Caco-2 (cell line): ENCODE measurements at regions not wholly inside any gene's neighbourhood (a gene's known extent, or its start where the extent isn't known, plus 50 kb on each side); places are given as distances from the start of the nearest gene placed in this dataset.

Experiments
- BruUV-seq: library from RNA; stranded (reverse); fragments of 400-500 nt; replicated peaks from 2 replicates; lab custom pipeline; 2021; lab: Mats Ljungman, UMichigan
- CTCF ChIA-PET: fragments of 300-600 bp; sonication (Branson Sonifier 250); formaldehyde crosslinking; loops from one replicate; lab custom pipeline; 2022; ENCODE audit warnings: antibody characterized with exemption; lab: Charles Lee
- POLR2A ChIA-PET: fragments of 300-600 bp; sonication (Branson Sonifier 250); formaldehyde crosslinking; loops from one replicate; lab custom pipeline; 2022; ENCODE audit warnings: antibody characterized with exemption; lab: Charles Lee
- DNase-seq, 2 experiments: peaks; one replicate each; pipeline versions ENCODE4 v3.0.0 to v3.0.0-alpha.2; 2020 to 2022
- H3K27me3 ChIP-seq: replicated peaks from 2 replicates; pipeline ENCODE4 v1.6.0; 2011; ENCODE audit warnings: low read length; ENCODE audit not compliant: control insufficient read depth, insufficient read depth
- H3K36me3 ChIP-seq: 2 replicates; pipeline ENCODE4 v1.5.1; 2011; ENCODE audit warnings: low read length; ENCODE audit not compliant: control insufficient read depth, insufficient read depth
- H3K4me1 ChIP-seq: fragments of 250-450 bp; sonication (Bioruptor Pico); 2 replicates; pipeline ENCODE4 v1.5.1; 2020; ENCODE audit warnings: mild to moderate bottlenecking
- H3K4me3 ChIP-seq: 2 replicates; pipeline ENCODE4 v1.5.1; 2011; ENCODE audit warnings: low read depth, mild to moderate bottlenecking, control low read depth, low read length
- H3K9me3 ChIP-seq: fragments of 250-450 bp; sonication (Bioruptor Pico); 2 replicates; pipeline ENCODE4 v1.5.1; 2020; ENCODE audit warnings: mild to moderate bottlenecking, moderate library complexity
- H3K27ac Mint-ChIP-seq: one replicate; pipeline ENCODE4 v1.8.0; 2022; ENCODE audit warnings: mixed read lengths; ENCODE audit not compliant: unreplicated experiment
- H3K27me3 Mint-ChIP-seq: one replicate; pipeline ENCODE4 v1.8.0; 2022; ENCODE audit warnings: mixed read lengths; ENCODE audit not compliant: insufficient read depth, unreplicated experiment
- H3K36me3 Mint-ChIP-seq: one replicate; pipeline ENCODE4 v1.8.0; 2022; ENCODE audit warnings: mild to moderate bottlenecking, mixed read lengths; ENCODE audit not compliant: insufficient read depth, unreplicated experiment
- H3K4me1 Mint-ChIP-seq: one replicate; pipeline ENCODE4 v1.8.0; 2022; ENCODE audit warnings: low read depth, mixed read lengths; ENCODE audit not compliant: unreplicated experiment
- H3K4me3 Mint-ChIP-seq: one replicate; pipeline ENCODE4 v1.8.0; 2022; ENCODE audit warnings: mild to moderate bottlenecking, moderate library complexity, mixed read lengths; ENCODE audit not compliant: unreplicated experiment
- H3K9me3 Mint-ChIP-seq: one replicate; pipeline ENCODE4 v1.8.0; 2022; ENCODE audit warnings: mixed read lengths; ENCODE audit not compliant: unreplicated experiment
- intact Hi-C: fragments of 100-400 bp; cut with micrococcal nuclease; formaldehyde crosslinking; loops from one replicate; pipeline ENCODE4 v1.10.0; 2022; ENCODE audit not compliant: unreplicated experiment
- TF ChIP-seq, protein P1 (sequence below), 2 experiments: fragments of 200-600 bp in 1 of 2; IDR thresholded peaks; 1 replicate in 1 of 2; 2 replicates in 1 of 2; pipeline versions ENCODE4 v1.5.1 to v1.8.0; 2011 to 2022; ENCODE audit warnings: antibody characterized with exemption in 1 of 2, control low read depth in 1 of 2, inconsistent platforms in 1 of 2, low read depth in 1 of 2, low read length in 1 of 2, mild to moderate bottlenecking in 1 of 2, moderate library complexity in 1 of 2; ENCODE audit not compliant: insufficient read depth in 1 of 2, severe bottlenecking in 1 of 2, unreplicated experiment in 1 of 2

- intact Hi-C loops, result no loop called here
These were observed 101.8 kb upstream of the ERG start for GRCh38 chr21:38600106-38600505.

GRCh38 chr21:38605236-38605635 is 107.0 kb upstream of the ERG start:
- Mint-ChIP-seq H3K9me3 (no peaks in the 10 kb centered on the region), H3K27me3 (peaks cover 9% of the 10 kb centered on the region), H3K4me3 (no peak overlapping the region), H3K27ac (no peak overlapping the region), H3K36me3 (no peaks in the 10 kb centered on the region), H3K4me1 (no peaks in the 10 kb centered on the region)
- Histone ChIP-seq H3K4me1 (no peaks in the 10 kb centered on the region), H3K27me3 (no peaks in the 10 kb centered on the region; the same call in 1 of the 2 replicates), H3K9me3 (no peaks in the 10 kb centered on the region), H3K36me3 (no peaks in the 10 kb centered on the region), H3K4me3 (no peak overlapping the region)
- POLR2A ChIA-PET, result no interaction called here
- BruUV-seq, result no TSS peak
- no peak for DNase-seq
- CTCF ChIA-PET, result no interaction called here
- TF ChIP-seq, protein P1, sequence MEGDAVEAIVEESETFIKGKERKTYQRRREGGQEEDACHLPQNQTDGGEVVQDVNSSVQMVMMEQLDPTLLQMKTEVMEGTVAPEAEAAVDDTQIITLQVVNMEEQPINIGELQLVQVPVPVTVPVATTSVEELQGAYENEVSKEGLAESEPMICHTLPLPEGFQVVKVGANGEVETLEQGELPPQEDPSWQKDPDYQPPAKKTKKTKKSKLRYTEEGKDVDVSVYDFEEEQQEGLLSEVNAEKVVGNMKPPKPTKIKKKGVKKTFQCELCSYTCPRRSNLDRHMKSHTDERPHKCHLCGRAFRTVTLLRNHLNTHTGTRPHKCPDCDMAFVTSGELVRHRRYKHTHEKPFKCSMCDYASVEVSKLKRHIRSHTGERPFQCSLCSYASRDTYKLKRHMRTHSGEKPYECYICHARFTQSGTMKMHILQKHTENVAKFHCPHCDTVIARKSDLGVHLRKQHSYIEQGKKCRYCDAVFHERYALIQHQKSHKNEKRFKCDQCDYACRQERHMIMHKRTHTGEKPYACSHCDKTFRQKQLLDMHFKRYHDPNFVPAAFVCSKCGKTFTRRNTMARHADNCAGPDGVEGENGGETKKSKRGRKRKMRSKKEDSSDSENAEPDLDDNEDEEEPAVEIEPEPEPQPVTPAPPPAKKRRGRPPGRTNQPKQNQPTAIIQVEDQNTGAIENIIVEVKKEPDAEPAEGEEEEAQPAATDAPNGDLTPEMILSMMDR (IDR thresholded peaks at IDR 0.05; ENCODE audit: insufficient read depth in 1 of 2, low read depth in 1 of 2, low read length in 1 of 2, severe bottlenecking in 1 of 2, unreplicated experiment in 1 of 2), result no peak
- intact Hi-C loops, result no loop called here

More at GRCh38 chr21:38600106-38600505, 101.8 kb upstream of the ERG start:
- Mint-ChIP-seq H3K27me3 (peaks cover 7% of the 10 kb centered on the region), H3K36me3 (no peaks in the 10 kb centered on the region), H3K4me1 (no peaks in the 10 kb centered on the region), H3K27ac (no peak overlapping the region), H3K4me3 (no peak overlapping the region), H3K9me3 (no peaks in the 10 kb centered on the region)
- Histone ChIP-seq H3K4me1 (no peaks in the 10 kb centered on the region), H3K9me3 (no peaks in the 10 kb centered on the region), H3K36me3 (no peaks in the 10 kb centered on the region), H3K27me3 (no peaks in the 10 kb centered on the region; the same call in 1 of the 2 replicates), H3K4me3 (no peak overlapping the region)
- no peak for DNase-seq
- BruUV-seq, result no TSS peak
- TF ChIP-seq, protein P1 (IDR thresholded peaks at IDR 0.05; ENCODE audit: insufficient read depth in 1 of 2, low read depth in 1 of 2, low read length in 1 of 2, severe bottlenecking in 1 of 2, unreplicated experiment in 1 of 2), result no peak
- ChIA-PET CTCF (no interaction called here), POLR2A (no interaction called here)

GRCh38 chr21:38609580-38609979 is 111.3 kb upstream of the ERG start:
- no peak for DNase-seq
- BruUV-seq, result no TSS peak
- intact Hi-C loops, result no loop called here
- Histone ChIP-seq H3K4me3 (no peak overlapping the region), H3K9me3 (no peaks in the 10 kb centered on the region), H3K36me3 (no peaks in the 10 kb centered on the region), H3K27me3 (no peaks in the 10 kb centered on the region), H3K4me1 (no peaks in the 10 kb centered on the region)
- Mint-ChIP-seq H3K27ac (no peak overlapping the region), H3K36me3 (no peaks in the 10 kb centered on the region), H3K9me3 (no peaks in the 10 kb centered on the region), H3K4me3 (no peak overlapping the region), H3K27me3 (peaks cover 15% of the 10 kb centered on the region), H3K4me1 (no peaks in the 10 kb centered on the region)
- TF ChIP-seq, protein P1 (IDR thresholded peaks at IDR 0.05; ENCODE audit: insufficient read depth in 1 of 2, low read depth in 1 of 2, low read length in 1 of 2, severe bottlenecking in 1 of 2, unreplicated experiment in 1 of 2), result no peak
- CTCF ChIA-PET, result no interaction called here
- POLR2A ChIA-PET, result no interaction called here
